Stimulated activated CD8-positive, alpha-beta memory T cell treated with anti-CD3 and anti-CD28 coated beads, Interleukin-2, amount 100 ng/mL, for 48 hours (primary cell): ENCODE measurements at regions not wholly inside any gene's neighbourhood (a gene's known extent, or its start where the extent isn't known, plus 50 kb on each side); places are given as distances from the start of the nearest gene placed in this dataset.

Experiments
- DNase-seq, 2 donors: peaks; one replicate each; pipeline ENCODE4 v3.0.0-alpha.2; 2020; ENCODE audit warnings: low read depth in 2 of 2

DNA sequence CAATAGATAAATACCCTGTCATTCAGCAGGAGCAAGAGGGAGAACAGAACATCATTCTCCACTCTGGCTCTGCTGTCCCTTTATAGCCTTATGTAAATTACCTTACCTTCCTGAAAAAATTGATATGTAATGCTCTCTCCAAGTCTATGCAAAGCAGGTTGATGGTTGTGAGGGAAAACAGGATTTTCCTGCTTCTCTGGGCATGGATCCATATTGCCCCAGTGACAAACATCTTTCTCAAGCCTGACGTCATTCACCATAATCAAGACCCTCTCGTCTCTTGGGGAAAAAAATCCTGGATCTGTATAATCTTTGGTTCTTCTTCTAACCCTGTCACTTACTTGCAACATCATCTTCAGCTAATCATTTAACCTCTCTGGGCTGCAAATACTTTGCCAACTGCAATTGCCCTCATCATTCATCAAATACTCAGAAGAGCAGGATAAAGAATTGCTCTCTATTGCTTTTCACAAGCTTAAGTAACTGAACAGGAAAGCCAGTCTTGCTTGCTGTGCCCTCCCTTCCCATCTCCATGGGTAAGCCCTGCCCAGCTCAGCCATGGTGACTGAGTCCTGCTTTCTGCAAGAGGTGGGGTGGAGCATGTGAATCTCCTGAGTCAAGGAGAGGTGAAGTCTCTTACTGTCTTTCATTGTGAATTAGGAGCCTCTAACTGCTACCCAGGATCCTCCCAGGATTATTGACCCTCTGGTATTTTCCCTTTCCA lies 123.7 kb upstream of the KLF7 start:
- DNase-seq, result no peak

DNA sequence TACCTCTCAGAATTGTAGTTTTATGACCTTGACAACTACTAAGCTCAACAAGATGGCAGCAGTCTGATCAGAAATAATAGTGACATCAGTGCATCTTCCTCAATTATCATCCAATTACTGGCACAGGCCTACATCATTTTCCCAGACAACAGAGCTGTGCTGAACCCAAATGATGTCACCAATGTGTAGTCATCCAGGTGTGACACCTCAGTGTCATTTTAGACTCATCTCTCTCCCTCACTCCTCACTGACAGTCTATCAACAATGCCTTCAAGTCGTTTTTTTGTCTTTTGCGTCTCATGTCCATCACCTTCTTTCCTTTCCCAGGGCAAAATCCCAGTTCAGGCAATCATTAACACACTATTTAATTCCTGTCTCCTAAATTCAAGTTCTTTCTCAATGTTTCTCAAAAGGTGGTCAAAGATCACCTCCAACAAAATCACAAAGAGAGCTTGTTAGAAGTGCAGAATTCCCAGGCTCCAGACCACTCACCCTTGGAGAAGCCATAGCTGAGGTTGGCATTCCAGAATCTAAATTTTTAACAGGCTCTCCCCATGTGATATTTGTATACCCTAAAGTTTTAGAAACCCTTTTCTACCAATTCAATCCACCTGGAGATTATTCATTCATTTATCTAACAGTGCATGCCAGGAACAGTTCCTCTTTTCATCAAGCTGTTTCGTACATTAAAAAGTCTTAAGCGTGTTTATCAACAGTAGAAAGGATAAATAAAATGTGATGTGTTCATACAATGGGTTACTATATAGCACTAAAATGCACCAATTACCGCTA lies 125.3 kb upstream of the KLF7 start:
- no peak for DNase-seq

DNA sequence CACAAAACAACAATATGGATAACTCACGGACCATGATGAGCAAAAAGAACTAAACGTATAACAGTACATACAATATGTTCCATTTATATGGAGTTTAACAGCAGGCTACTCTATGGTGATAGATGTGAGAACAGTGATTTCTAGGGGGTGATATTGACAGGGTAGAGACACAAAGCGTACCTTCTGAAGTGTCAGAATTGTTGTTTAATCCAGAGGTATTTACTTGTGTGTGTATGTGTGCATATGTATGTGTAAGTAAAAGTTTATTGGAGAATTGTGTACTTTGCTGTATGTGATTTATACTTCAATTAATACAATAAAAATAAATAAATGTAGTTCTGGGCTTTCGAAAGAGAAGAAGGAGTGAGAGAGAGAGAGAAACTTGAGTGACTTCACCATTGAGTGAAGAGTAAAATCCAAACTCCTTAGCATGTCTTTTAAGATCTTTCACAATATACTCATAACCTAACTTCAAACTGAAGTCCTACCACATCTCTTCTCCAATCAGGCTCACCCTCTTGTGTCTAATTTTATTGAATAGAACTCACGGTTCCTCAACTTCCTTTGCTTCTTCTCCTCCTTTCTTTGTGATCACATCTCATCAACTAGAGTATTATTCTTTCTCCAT lies 126.0 kb upstream of the KLF7 start:
- no peak for DNase-seq

DNA sequence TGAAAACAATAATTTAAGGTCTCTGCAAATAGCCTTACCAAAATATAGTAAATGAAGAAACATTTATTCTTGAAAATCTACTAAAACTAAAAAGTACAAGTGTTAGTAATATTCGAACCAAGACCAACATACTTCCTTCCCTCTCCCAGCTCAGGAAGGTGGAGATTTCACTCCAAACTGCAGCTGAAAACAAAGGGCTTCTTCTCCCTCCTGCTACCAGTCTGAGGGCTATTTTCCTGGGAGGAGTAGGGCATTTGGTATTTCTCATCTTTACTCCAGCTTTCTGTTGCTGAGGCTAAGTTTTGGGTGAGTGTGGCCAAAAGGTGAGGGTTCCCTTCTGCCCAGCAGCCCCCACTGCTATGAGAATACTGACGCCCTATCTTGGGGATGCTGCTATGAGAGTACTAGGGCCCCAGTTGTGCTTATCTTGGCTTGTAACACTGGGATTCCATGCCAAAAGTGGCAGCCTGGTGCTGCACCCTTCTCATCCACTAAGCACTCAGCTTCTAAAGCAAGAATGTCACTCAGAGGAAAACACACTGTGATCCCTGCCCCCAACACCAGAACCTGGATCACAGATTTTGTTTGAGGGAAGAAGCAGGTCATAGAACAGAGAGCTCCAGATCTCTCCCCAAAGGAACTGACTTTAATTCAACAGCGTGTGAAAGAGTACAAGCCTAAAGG lies 130.7 kb upstream of the KLF7 start:
- DNase-seq, result no peak

DNA sequence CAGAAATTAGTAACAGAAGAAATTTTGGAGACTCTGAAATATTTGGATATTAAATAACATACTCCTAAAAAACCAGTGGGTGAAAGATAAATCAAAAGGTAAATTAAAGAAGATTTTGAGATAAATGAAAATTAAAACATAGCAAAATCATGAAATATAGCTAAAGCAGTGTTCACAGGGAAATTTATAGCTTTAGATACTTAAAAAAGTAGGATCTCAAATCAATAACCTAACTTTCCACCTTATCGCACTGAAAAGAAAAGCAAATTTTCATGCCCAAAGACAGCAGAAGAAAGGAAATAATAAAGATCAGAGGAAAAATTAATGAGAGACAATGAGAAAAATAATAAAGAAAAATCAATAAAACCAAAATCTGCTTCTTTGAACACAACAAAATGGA lies 135.1 kb upstream of the KLF7 start:
- DNase-seq, result no peak

DNA sequence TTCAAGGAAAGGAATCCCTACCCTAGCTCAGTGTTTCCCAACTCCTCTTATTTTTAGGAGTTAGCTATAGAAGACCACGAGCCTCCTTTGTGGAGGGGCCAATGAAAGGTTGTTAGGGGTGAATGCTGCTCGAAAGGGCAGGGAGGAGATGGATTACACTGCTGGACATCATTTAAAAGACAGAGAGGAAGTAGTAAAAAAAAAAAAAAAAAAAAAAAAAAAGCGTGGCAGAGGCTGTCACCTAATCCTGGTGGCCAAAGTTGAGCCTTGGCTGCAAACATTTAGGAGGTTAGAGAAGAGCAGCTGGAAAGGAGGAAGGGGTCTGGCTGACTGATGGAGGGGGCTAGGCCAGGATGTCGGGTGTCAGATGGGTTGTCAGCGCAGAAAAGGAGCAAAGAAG lies 139.0 kb upstream of the KLF7 start:
- no peak for DNase-seq

DNA sequence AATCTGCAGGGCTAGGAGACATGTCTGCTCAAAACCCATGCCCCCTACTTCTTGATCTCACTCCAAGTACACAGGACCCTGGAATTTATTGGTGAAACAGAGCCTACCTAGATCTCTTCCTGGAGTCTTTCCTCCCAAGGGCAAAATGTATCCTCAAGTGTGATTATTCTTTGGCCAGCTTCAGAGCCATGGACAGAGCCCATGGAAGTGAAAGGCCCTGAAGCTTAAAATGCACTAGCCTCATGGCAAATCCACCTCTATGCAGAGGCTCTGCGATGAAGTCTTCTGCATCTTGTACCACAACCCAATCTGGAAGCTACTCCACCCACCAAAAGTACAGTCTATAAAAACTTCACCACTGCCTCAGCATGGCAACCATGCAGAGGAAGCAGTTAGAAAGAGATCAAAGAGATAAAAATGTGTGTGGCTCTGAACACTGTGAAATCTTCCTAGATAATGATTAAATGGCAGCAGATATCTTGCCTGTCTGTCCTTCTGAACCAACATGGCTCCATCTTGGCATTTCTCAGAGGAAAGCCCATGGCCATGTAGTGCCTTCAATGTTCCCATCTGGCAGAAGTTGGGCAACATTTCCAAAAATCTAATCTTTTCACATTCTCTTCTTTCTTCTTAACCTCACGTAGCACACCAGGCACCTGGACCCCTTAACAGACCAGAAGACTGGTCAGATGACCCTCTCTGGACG lies 142.9 kb upstream of the KLF7 start:
- DNase-seq, result no peak

DNA sequence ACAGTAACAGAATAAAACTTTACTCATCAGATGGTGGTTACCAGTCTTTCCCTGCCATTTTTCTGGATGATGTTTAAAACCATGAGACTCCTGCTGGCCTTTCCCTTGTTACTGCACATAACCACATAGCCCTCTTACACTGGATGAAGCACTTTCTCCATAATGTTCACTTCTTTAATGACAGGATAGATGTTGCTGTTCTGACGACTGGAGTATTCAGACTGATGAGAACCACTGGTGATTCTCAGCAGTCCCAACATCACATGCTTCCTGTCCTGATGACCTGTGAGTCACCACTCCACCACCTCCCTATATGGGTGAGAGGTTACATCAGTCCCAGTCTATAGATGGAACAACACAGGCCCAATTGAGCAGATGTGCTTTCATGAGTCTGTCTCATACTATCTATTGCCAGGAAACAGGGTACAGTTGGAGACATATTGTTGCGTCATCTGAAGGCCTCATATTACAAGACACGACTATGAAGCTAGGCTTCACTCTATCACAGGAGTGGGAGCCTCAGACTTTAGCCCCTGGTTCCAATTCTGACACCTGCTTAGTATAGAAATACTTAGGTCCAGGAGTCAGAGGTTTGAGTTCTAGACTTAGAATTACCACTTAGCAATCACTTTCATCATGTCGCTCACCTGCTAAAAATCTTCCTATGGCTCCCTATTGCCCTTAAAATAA lies 145.7 kb upstream of the KLF7 start:
- no peak for DNase-seq

DNA sequence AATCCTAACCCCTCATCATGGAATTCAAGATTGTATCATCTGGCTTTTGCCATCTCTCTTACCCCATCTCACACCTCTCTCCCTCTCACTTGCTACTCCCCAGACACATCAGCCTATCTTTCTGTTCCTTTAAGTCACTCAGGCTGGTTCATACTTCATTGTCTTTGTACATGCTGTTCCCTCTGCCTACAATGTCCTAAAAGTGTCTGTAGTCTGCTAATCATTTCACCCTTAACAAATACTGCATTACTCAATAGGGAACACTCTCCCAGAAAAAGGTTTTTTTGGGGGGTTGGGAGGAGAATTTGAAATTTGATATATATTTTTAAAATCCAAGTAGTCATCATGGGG lies 146.2 kb upstream of the KLF7 start:
- no peak for DNase-seq

DNA sequence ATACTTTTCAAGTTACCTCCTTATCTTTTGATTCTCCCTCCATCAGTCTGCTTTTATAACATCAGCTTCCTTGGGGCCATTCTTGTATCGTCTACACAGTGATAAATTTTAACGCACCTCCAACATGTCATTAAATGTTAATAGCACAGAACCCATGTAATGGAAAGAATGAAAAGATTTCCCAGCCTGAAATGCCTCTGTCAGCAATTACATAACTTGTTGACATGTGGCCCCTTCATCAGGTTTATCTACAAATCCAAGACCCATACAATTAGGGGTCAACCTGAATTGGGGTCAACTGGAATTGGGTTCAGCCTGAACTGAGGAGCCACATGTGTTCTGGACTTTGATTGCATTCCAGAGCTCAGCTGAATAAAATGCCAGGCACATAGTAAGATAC lies 148.2 kb upstream of the KLF7 start:
- no peak for DNase-seq

DNA sequence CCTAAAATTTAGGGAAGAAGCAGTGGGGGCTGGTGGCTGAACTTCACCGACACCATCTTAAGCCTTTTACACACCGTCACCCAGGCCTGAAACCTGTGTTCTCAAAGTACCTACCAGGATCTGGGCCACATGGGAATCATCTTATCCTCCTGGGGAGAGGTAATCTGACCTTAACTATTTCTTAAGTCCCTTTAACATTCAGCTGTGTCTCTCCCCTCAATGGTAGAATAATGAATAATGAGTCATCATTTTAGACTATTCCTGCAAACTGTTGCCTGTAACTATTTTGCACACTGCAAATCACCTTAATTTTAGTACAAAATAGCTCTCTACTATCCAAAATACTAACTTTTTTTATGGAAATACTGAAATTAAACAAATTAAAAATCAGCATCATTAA lies 149.4 kb upstream of the KLF7 start:
- DNase-seq, result no peak

DNA sequence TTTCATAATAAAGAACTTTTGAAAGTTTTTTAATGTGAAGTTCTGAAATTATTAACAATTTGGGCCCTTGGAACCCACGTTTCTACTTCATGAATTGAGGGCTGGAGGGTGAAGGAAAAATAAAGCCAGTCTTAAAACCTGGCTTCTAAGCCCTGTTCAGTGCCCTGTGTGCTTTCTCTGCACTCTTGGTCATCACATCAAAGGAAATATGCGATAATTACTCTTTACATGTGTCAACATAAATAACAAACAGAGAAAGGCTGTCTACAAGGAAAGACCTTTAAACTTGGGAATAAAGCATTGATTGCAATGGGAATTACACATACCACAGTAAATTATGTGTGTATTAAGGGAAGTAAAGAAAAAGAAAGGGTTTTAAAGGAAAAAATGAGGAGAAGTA lies 150.7 kb upstream of the KLF7 start:
- no peak for DNase-seq

DNA sequence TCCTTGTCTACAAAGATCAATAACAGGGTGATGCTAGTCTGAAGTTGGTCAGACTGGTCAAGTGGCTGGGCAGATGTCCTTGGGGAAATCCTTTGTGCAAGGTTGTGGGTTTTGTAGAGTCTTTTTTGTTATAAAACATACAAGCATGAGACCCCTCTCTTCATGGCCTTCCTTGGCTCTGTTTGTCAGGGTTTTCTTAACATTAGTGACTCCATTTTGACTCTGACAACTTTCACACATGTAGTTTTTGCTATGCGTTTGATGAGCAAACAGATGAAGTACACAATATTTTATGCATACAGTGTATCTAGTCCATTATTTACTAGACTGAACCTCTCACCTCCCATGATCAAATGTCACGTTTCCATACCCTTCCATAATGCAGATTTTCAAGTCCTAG lies 151.2 kb upstream of the KLF7 start:
- DNase-seq, result no peak

DNA sequence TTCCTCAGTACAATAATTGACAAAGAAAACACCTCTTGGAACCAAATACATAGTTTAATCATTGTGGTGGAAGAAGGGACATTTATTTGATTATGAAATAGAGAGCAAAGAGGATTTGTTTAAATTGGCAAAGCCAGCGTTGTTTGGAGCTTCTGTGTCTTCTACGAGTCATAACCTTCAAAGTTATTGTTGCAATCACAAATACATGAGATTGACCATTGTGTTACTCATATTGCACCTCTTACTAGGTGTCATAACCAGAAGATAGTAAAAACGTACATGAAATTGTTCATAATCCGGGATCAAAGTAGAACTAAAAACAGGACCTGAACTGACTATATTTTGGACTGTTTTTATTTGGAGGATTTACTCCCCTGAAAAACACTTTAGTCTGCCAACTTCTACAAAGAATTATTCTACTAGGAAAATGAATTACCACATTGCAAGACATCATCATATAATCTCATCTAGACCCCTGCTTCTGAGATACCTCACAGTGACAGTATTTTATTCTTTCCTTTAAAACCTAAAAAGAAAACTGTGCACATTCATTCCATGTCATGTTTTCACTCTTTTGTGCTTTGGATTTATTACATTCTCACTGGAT lies 151.7 kb upstream of the KLF7 start:
- DNase-seq, result no peak

DNA sequence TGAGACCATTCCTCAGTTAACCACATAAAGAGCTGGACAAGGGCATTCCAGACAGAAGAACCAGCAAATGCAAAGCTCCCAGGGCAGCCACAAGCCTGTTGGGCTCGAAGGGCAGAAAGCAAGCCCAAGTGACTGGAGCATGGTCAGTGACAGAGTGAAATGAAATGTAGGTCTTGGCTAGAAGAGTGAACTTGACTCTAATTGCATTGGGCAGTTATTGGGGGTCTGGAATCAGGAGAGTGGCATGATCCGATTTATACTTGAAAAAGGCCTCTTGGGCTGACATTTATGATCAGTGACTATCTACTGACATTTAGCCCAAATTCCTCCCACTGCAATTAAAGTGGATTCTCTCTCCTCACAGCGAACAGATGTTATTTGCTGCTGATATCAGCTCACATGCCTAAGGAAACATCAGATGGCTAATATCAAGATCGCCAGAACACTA lies 152.5 kb upstream of the KLF7 start:
- DNase-seq, result no peak

DNA sequence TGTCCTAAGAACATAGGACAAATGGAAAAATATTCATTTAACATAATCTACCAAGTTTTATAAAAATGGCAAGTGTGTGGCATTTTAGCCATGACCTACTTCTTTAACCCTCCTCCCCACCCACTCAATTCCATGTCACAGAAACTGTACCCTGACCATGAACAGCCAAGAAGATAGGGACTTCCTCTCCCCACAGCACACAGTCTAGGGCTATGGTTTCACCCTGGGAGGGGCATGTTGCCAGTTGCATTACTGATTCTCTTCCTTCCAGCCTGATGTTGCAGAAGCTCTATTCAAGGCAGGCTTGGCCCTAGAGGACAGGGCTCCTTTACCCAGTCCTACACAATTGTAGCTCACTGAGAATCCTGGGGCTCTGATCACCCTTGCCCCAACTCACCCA lies 153.6 kb upstream of the KLF7 start:
- no peak for DNase-seq

DNA sequence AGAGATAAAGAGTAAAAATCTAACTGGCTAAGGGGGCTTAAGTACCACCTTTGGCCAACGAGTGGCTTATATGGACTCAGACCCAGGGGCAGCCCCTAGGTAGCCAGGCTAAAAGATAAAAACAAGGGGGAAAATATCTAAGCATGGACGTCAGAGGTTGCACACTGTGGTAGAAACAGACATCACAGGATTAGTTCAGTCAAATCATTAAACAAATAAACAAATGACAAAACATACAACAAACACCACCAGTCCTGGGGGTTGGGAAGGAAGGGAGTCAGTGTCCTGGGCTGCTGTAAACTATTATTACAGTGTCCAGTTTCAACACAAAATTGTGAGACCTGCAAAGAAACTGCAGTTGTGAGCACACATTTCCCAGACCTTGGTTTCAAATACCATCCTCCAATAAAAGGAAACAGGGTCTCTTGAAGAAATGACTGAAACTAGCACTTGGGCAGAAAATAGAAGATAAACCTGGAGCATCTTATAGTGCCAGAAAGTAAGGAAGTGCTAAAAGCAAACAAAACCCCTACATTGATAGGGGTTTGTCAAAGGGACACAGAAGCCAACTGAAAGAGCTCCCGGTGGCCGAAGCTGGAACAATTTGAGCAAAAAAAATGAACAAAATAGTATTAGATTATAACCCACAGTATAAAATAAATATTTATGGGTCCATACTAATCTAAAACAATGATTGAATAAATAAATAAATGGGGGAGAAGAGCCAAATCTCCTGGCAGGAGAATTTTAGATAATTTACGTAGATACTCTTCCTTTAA lies 154.8 kb upstream of the KLF7 start:
- DNase-seq, result no peak

DNA sequence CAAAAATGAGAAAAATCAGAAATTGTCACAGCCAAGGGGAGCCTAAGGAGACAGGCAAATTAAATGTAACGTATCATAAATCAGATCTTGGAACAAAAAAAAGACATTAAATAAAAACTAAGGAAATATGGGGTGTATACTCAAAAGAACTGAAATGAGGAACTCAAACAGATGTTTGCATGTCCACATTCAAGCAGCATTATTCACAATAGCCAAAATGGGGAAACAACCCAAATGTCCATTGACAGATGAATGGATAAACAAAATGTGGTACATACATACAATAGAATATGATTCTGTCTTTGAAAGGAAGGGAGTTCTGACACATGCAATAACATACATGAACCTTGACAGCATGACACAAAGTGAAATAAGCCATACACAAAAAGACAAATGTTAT lies 155.8 kb upstream of the KLF7 start:
- DNase-seq, result no peak

DNA sequence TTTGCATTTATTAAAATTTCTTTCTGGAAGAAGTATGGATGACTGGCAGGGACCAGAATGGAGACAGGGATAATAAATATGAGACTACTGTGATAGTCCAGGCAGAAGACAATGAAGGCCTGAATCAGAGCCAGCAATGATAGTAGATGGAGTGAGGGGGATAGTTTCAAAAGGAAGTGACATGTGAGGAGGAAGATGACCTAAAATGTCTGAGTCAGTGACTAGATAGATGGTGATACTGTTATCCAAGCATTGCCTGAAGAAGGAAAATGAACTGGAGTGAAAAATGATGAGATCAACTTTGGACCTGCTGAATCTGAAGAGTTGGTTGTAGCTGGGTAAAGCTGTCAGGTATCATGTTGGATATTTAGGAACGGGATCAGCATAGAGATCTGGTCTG lies 158.3 kb upstream of the KLF7 start:
- no peak for DNase-seq

DNA sequence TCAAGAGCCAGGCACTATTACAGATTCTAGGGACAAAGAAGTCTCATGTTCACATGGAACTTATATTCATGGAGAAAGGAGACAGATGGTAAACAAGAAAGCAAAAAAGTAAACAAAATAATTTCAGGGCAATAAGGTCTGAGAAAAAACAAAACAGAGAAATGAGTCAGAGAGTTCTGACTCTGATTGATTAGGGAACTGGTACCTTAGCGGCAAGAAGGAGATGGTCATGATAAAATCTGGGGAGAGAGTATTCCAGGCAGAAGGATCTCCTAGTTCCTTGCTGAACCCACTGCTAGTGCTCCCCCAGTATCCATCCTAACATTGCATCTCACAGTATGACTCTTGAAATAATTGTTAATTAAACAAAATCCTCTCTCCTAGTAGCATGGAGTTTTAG lies 161.8 kb upstream of the KLF7 start:
- no peak for DNase-seq
